Common myeloid progenitor, CD34-positive (primary cell): ENCODE measurements at regions not wholly inside any gene's neighbourhood (a gene's known extent, or its start where the extent isn't known, plus 50 kb on each side); places are given as distances from the start of the nearest gene placed in this dataset.

Source experiments
- CTCF ChIA-PET: fragments of 350-600 bp; sonication (Branson Sonifier 250); formaldehyde crosslinking; loops from one replicate; lab custom pipeline; 2021; ENCODE audit warnings: antibody characterized with exemption; lab: Charles Lee
- POLR2A ChIA-PET: fragments of 350-600 bp; sonication (Branson Sonifier 250); formaldehyde crosslinking; loops from one replicate; lab custom pipeline; 2021; ENCODE audit warnings: antibody characterized with exemption; lab: Charles Lee
- DNase-seq, 3 donors: peaks; one replicate each; pipeline versions ENCODE4 v3.0.0 to v3.0.0-alpha.2; 2013
- H3K27ac ChIP-seq, 2 experiments: 1 replicate in 1 of 2; 2 replicates in 1 of 2; pipeline ENCODE4 v1.7.0; 2013; ENCODE audit warnings: inconsistent platforms in 2 of 2, low read length in 2 of 2, mild to moderate bottlenecking in 2 of 2, low read depth in 1 of 2, moderate library complexity in 1 of 2; ENCODE audit not compliant: severe bottlenecking in 2 of 2, insufficient read depth in 1 of 2, poor library complexity in 1 of 2
- H3K27me3 ChIP-seq, 5 experiments: replicated peaks in 2 of 5; 1 replicate in 3 of 5; 2 replicates in 2 of 5; pipeline versions ENCODE4 v1.6.1 to v1.7.0; 2013; ENCODE audit warnings: low read length in 4 of 5, mild to moderate bottlenecking in 2 of 5, moderate library complexity in 2 of 5, inconsistent platforms in 1 of 5; ENCODE audit not compliant: insufficient read depth in 5 of 5, control insufficient read depth in 4 of 5
- H3K36me3 ChIP-seq, 4 experiments: 1 replicate in 2 of 4; 2 replicates in 2 of 4; pipeline versions ENCODE4 v1.6.1 to v1.7.0; 2013; ENCODE audit warnings: low read length in 3 of 4, control low read depth in 1 of 4, mild to moderate bottlenecking in 1 of 4; ENCODE audit not compliant: control insufficient read depth in 4 of 4, insufficient read depth in 4 of 4
- H3K4me1 ChIP-seq, 4 experiments: 1 replicate in 3 of 4; 2 replicates in 1 of 4; pipeline versions ENCODE4 v1.6.1 to v1.7.1; 2013; ENCODE audit warnings: low read length in 3 of 4, mild to moderate bottlenecking in 3 of 4, control low read depth in 1 of 4, inconsistent platforms in 1 of 4, moderate library complexity in 1 of 4; ENCODE audit not compliant: control insufficient read depth in 4 of 4, insufficient read depth in 4 of 4; ENCODE audit errors: control extremely low read depth in 1 of 4
- H3K4me3 ChIP-seq, 7 experiments: 1 replicate in 4 of 7; 2 replicates in 3 of 7; pipeline versions ENCODE4 v1.5.1 to v1.7.0; 2013; ENCODE audit warnings: mild to moderate bottlenecking in 7 of 7, low read length in 6 of 7, moderate library complexity in 6 of 7, inconsistent platforms in 2 of 7, low read depth in 2 of 7, control low read depth in 1 of 7; ENCODE audit not compliant: insufficient read depth in 4 of 7, control insufficient read depth in 1 of 7; ENCODE audit errors: extremely low read depth in 1 of 7
- H3K9me3 ChIP-seq, 5 experiments: 1 replicate in 4 of 5; 2 replicates in 1 of 5; pipeline versions ENCODE4 v1.6.1 to v1.7.1; 2013; ENCODE audit warnings: low read length in 4 of 5, mild to moderate bottlenecking in 2 of 5, inconsistent platforms in 1 of 5, low read depth in 1 of 5, moderate library complexity in 1 of 5; ENCODE audit not compliant: control insufficient read depth in 4 of 5, insufficient read depth in 2 of 5; ENCODE audit errors: control extremely low read depth in 1 of 5
- WGBS: methylation state at CpG from one replicate; pipeline ENCODE4 v1.1.5; 2013; ENCODE audit not compliant: insufficient coverage; 5-methylcytosine and 5-hydroxymethylcytosine counted together

- POLR2A ChIA-PET, result no interaction called here
- DNase-seq, result no peak
- H3K27me3 ChIP-seq, result no peaks in the 10 kb centered on the region
- no peak overlapping the region for H3K4me3 ChIP-seq
- no peak overlapping the region for H3K27ac ChIP-seq
- WGBS, result 95% methylated on average over 15 of the region's 16 CpGs
- CTCF ChIA-PET, result no interaction called here
- no peaks in the 10 kb centered on the region for H3K9me3 ChIP-seq
- H3K4me1 ChIP-seq, result no peaks in the 10 kb centered on the region
- no peaks in the 10 kb centered on the region for H3K36me3 ChIP-seq
Observed at GRCh38 chr1:236332092-236332758, 50.5 kb upstream of the ERO1B start.
